Type B pancreatic cell (in vitro differentiated cells): ENCODE measurements at regions not wholly inside any gene's neighbourhood (a gene's known extent, or its start where the extent isn't known, plus 50 kb on each side); places are given as distances from the start of the nearest gene placed in this dataset.

Source experiments
- DNase-seq: peaks from one replicate; pipeline ENCODE4 v3.0.0; 2021; ENCODE audit warnings: mixed read lengths; ENCODE audit not compliant: unreplicated experiment; ENCODE audit errors: extremely low spot score
- H3K27ac Mint-ChIP-seq: 2 replicates; pipeline ENCODE4 v1.8.0; 2021; ENCODE audit warnings: mild to moderate bottlenecking, mixed read lengths
- H3K27me3 Mint-ChIP-seq: 2 replicates; pipeline ENCODE4 v1.8.0; 2021; ENCODE audit warnings: mixed read lengths
- H3K36me3 Mint-ChIP-seq: 2 replicates; pipeline ENCODE4 v1.8.0; 2021; ENCODE audit warnings: mixed read lengths
- H3K4me1 Mint-ChIP-seq: one replicate; pipeline ENCODE4 v1.8.0; 2021; ENCODE audit warnings: mixed read lengths; ENCODE audit not compliant: unreplicated experiment
- H3K4me3 Mint-ChIP-seq: 2 replicates; pipeline ENCODE4 v1.8.0; 2021; ENCODE audit warnings: mild to moderate bottlenecking, mixed read lengths
- H3K9me3 Mint-ChIP-seq: 2 replicates; pipeline ENCODE4 v1.8.0; 2021; ENCODE audit warnings: mixed read lengths
- TF ChIP-seq, protein P1 (sequence below): fragments of 200-600 bp; sonication (generic); conservative IDR thresholded peaks from 2 replicates; pipeline ENCODE4 v1.5.0; 2021; ENCODE audit warnings: antibody characterized with exemption, mild to moderate bottlenecking

DNA sequence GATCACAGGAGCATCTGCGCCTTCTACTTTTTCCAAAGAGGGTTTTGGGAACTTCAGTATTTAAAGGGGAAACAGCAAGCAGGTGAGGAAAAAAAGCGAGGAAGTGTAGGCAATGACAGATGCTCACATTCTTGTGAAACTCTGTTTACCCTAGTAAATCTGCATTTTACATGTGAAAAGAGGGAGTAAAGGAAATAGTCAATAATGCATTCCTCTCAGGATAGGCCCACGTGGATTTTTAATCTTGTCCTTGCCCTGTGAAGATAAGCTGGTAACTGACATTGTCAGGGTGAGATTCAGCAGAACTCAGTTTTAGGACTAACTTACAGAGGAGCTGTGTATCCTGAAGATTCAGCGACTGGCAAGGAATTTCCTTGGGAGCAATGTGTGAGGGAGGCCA lies 1119.2 kb upstream of the TMEM132C start:
- Mint-ChIP-seq H3K4me1 (no peaks in the 10 kb centered on the region), H3K36me3 (no peaks in the 10 kb centered on the region), H3K4me3 (no peak overlapping the region), H3K27me3 (no peaks in the 10 kb centered on the region), H3K9me3 (peaks cover 4% of the 10 kb centered on the region), H3K27ac (no peak overlapping the region)
- TF ChIP-seq, protein P1, sequence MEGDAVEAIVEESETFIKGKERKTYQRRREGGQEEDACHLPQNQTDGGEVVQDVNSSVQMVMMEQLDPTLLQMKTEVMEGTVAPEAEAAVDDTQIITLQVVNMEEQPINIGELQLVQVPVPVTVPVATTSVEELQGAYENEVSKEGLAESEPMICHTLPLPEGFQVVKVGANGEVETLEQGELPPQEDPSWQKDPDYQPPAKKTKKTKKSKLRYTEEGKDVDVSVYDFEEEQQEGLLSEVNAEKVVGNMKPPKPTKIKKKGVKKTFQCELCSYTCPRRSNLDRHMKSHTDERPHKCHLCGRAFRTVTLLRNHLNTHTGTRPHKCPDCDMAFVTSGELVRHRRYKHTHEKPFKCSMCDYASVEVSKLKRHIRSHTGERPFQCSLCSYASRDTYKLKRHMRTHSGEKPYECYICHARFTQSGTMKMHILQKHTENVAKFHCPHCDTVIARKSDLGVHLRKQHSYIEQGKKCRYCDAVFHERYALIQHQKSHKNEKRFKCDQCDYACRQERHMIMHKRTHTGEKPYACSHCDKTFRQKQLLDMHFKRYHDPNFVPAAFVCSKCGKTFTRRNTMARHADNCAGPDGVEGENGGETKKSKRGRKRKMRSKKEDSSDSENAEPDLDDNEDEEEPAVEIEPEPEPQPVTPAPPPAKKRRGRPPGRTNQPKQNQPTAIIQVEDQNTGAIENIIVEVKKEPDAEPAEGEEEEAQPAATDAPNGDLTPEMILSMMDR: no peak
- no peak for DNase-seq

- no peak for DNase-seq
- H3K36me3 Mint-ChIP-seq: no peaks in the 10 kb centered on the region
- TF ChIP-seq, protein P1: no peak
- H3K27ac Mint-ChIP-seq: no peak overlapping the region
- no peaks in the 10 kb centered on the region for H3K4me1 Mint-ChIP-seq
- H3K4me3 Mint-ChIP-seq: no peak overlapping the region
- no peaks in the 10 kb centered on the region for H3K27me3 Mint-ChIP-seq
- peaks cover 4% of the 10 kb centered on the region for H3K9me3 Mint-ChIP-seq
Observed at GRCh38 chr12:127148318-127148717, 1118.7 kb upstream of the TMEM132C start.

- Mint-ChIP-seq H3K27ac (no peak overlapping the region), H3K4me3 (no peak overlapping the region), H3K4me1 (no peaks in the 10 kb centered on the region), H3K9me3 (peaks cover 4% of the 10 kb centered on the region), H3K36me3 (no peaks in the 10 kb centered on the region), H3K27me3 (no peaks in the 10 kb centered on the region)
- TF ChIP-seq, protein P1: no peak
- DNase-seq: no peak
Observed at GRCh38 chr12:127149226-127149964, 1117.6 kb upstream of the TMEM132C start.

DNA sequence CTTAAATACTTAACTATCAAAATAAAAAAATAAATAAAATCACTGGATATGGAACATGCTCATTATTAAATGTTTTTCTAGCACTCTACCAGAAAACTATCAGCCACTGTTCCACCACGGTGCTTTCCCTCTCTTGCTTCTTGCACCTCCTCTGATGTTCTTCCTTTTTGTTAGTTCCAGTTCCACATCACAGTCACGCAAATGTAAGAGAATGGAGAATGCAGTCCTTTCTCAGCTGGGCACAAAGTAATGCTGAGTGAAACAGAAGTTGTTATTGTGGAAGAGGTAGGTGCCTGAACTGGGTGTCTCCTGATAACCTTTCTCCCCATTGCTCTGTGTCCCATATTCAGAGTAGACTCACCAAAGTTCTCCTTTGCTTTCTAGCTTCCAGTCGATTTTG lies 1116.9 kb upstream of the TMEM132C start:
- Mint-ChIP-seq H3K4me3 (no peak overlapping the region), H3K27ac (no peak overlapping the region), H3K36me3 (no peaks in the 10 kb centered on the region), H3K27me3 (no peaks in the 10 kb centered on the region), H3K4me1 (no peaks in the 10 kb centered on the region), H3K9me3 (peaks cover 4% of the 10 kb centered on the region)
- no peak for DNase-seq
- TF ChIP-seq, protein P1: no peak

DNA sequence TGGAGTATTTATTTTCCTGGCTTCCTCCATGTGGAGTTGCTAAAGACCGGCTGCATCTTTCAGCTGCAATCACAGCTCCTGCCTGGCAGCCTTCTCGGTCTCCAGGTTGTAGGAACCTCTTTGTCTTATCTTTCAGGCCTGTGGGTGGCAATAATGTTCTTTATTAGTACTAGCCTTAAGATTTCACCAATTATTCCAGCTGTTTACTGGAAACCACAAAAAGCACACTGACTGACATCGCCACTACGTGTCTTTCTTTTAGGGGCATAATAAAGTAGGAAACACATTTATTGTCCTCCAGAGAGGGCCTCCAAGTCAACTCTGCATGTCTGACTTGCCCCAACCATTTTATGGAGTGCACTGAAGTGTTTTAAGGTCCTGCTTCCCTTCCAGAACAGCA lies 1116.5 kb upstream of the TMEM132C start:
- TF ChIP-seq, protein P1: no peak
- no peaks in the 10 kb centered on the region for H3K36me3 Mint-ChIP-seq

More for the DNA sequence above, 1116.5 kb upstream of the TMEM132C start:
- Mint-ChIP-seq H3K27ac (no peak overlapping the region), H3K27me3 (no peaks in the 10 kb centered on the region), H3K4me3 (no peak overlapping the region), H3K4me1 (no peaks in the 10 kb centered on the region), H3K9me3 (peaks cover 4% of the 10 kb centered on the region)
- DNase-seq: no peak
